D721Med (cell line): ENCODE measurements at regions not wholly inside any gene's neighbourhood (a gene's known extent, or its start where the extent isn't known, plus 50 kb on each side); places are given as distances from the start of the nearest gene placed in this dataset.
A peak's percentile ranks its signal among the peaks of the same experiment; 100 is the strongest.
"Not testable (repeated sequence)": the region's sequence is repeated elsewhere in the genome, so short reads cannot be mapped to it uniquely, and the experiment has no call there.

Experiments
- DNase-seq: peaks from one replicate; pipeline ENCODE4 v3.0.0; 2011; ENCODE audit warnings: low spot score; ENCODE audit not compliant: insufficient read length
- FAIRE-seq: peaks from 2 replicates; lab custom pipeline; 2011; peaks lifted over from hg19 to GRCh38; lab: Jason Lieb, UNC
- CTCF ChIP-seq: IDR thresholded peaks from 2 replicates; pipeline ENCODE4 v1.5.1; 2012; ENCODE audit warnings: mild to moderate bottlenecking, control low read depth; ENCODE audit not compliant: insufficient read depth; ENCODE audit errors: missing control alignments

- FAIRE-seq (no peak), DNase-seq (no peak)
- no peak for TF ChIP-seq CTCF
These were observed 221.6 kb downstream of the STK31 start for GRCh38 chr7:23931633-23932032.

- FAIRE-seq (no peak), DNase-seq (no peak)
- no peak for TF ChIP-seq CTCF
These were observed 228.2 kb downstream of the STK31 start for GRCh38 chr7:23938215-23938614.

DNA sequence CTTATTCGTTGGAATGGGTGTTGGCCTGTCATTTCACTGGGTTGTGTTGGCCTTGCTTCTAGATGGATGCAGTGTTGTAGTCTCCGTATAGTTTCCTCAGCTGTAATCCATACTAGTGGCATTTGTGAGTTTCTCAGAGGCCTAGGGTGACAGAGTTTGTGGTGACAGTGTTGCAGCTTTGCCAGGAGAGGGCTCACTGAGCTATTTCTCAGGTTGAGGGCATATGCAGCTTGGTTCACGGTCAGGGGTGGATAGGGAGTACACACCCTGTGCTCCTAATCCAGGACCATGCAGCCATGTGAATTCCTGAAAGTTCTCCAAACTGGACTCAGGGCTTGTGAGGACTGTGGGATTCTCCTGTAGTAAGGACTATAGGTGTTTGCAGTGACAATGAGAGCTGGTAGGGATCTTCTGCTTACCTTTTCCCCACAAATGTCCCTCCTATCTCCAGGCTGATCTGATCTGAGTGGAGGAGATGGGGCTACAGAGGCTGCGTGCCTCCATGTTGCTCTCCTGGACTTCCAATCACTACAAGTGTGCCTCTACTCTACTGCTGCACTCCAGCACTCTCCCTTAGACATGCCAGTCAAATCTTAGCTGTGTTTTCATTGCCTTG, 229.0 kb downstream of the STK31 start:
- FAIRE-seq (no peak), DNase-seq (no peak)
- peak; percentile 29 for TF ChIP-seq CTCF

DNA sequence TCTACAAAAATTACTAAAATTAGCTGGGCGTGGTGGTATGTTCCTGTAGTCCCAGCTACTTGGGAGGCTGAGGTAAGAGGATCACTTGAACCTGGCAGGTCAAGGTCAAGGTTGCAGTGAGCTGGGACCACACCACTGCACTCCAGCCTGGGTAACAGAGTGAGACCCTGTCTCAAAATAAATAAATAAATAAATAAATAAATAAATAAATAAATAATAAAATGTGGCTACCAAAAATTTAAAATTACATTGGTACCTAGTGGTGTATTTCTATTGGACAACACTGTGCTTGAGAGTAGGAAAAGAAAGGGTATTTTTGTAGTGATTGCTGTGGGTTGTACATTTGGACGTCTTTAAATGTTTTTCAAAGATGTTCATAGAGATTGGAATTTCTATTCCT, 229.7 kb downstream of the STK31 start:
- not testable (repeated sequence) for DNase-seq, FAIRE-seq

- no peak for FAIRE-seq
- TF ChIP-seq CTCF = no peak
- no peak for DNase-seq
These were observed 231.5 kb downstream of the STK31 start for GRCh38 chr7:23941551-23941950.

DNA sequence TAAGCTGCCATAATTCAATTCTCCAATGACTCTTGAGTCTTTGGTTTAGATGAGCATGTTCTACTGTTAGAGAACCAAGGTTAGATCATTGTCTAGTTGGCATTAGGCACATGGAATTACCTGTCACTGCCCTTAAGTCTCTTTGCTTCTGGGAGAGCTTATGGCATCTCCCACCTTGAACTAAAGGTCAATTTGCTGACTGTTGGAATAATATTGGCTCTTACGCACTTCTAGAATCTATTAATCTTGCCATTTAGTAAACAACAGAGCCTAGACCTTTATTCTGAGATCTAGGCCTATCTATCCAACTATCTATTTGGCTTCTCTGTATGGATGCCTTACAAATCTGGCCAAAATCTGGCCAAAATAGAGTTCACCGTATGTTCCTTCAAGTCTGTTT, 232.0 kb downstream of the STK31 start:
- no peak for TF ChIP-seq CTCF
- FAIRE-seq = no peak

DNA sequence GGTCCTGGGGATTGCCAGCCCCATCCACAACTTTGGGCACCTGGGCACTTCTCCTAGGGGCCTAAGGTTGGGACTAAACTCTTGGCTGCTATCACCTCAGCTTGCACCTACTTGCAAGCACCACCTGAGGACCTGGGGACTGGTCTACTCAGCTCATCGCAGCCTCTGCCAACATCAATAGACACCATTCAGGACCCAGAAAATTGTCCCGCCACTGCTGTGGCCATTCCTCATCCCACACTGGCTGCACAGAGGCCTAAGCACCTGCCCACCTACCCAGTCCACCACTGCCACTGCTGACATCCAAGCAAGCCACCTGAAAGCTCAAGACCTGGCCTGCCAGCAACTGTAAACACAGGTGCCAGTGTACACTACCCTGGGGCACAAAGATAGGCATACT, 234.1 kb downstream of the STK31 start:
- TF ChIP-seq CTCF = no peak
- no peak for DNase-seq
- FAIRE-seq = no peak

More for the DNA sequence above, 232.0 kb downstream of the STK31 start:
- no peak for DNase-seq

- DNase-seq = no peak
- no peak for TF ChIP-seq CTCF
- no peak for FAIRE-seq
These were observed 235.5 kb downstream of the STK31 start for GRCh38 chr7:23945472-23945871.
